ENCODE measurements at regions not wholly inside any gene's neighbourhood (a gene's known extent, or its start where the extent isn't known, plus 50 kb on each side); places are given as distances from the start of the nearest gene placed in this dataset.
A peak's percentile ranks its signal among the peaks of the same experiment; 100 is the strongest.

GRCh38 chr14:89646971-89647370 is 229.9 kb upstream of the FOXN3 start:
- H3K9me3 Mint-ChIP-seq, result peaks cover 3% of the 10 kb centered on the region
- peaks cover 0 to 2% of the 10 kb centered on the region in 2 donors for H3K27me3 Mint-ChIP-seq
- H3K4me3 Mint-ChIP-seq, result no peak overlapping the region
- ATAC-seq (no peak), DNase-seq (ENCODE audit: low spot score) (no peak)
- H3K36me3 Mint-ChIP-seq, result no peaks in the 10 kb centered on the region
- no peak overlapping the region for H3K27ac Mint-ChIP-seq
- H3K4me1 Mint-ChIP-seq (ENCODE audit: low read depth in 2 of 2), result peaks cover 11 to 20% of the 10 kb centered on the region in 2 donors

GRCh38 chr14:89644641-89645040 is 227.6 kb upstream of the FOXN3 start:
- Mint-ChIP-seq H3K27ac (peak overlapping the region in 1 of 2 donors; percentile 37), H3K9me3 (peaks cover 8% of the 10 kb centered on the region), H3K36me3 (peaks cover 7% of the 10 kb centered on the region), H3K4me1 (ENCODE audit: low read depth in 2 of 2) (peaks cover 29 to 30% of the 10 kb centered on the region in 2 donors), H3K4me3 (no peak overlapping the region), H3K27me3 (peaks cover 0 to under 1% of the 10 kb centered on the region in 2 donors)
- no peak for ATAC-seq
- no peak for DNase-seq (ENCODE audit: low spot score)

- peak overlapping the region; percentile 77 to 90 for H3K27ac Mint-ChIP-seq
- H3K36me3 Mint-ChIP-seq, result peaks cover 7% of the 10 kb centered on the region
- DNase-seq (ENCODE audit: low spot score) (no peak), ATAC-seq (peak; percentile 93 to 96)
- peaks cover 8% of the 10 kb centered on the region for H3K9me3 Mint-ChIP-seq
- H3K4me1 Mint-ChIP-seq (ENCODE audit: low read depth in 2 of 2), result peaks cover 34 to 45% of the 10 kb centered on the region in 2 donors
- H3K27me3 Mint-ChIP-seq, result no peaks in the 10 kb centered on the region
- peak overlapping the region; percentile 83 for H3K4me3 Mint-ChIP-seq
Observed at GRCh38 chr14:89641495-89642175, 224.6 kb upstream of the FOXN3 start.

- H3K4me3 Mint-ChIP-seq, result peak overlapping the region; percentile 62
- ATAC-seq, result no peak
- H3K4me1 Mint-ChIP-seq (ENCODE audit: low read depth in 2 of 2), result peaks cover 34 to 45% of the 10 kb centered on the region in 2 donors
- H3K27me3 Mint-ChIP-seq, result no peaks in the 10 kb centered on the region
- H3K9me3 Mint-ChIP-seq, result peaks cover 8% of the 10 kb centered on the region
- DNase-seq (ENCODE audit: low spot score), result no peak
- peak overlapping the region; percentile 77 to 90 for H3K27ac Mint-ChIP-seq
- H3K36me3 Mint-ChIP-seq, result peaks cover 7% of the 10 kb centered on the region
Observed at GRCh38 chr14:89640141-89640540, 223.1 kb upstream of the FOXN3 start.

GRCh38 chr14:89639687-89640086 is 222.7 kb upstream of the FOXN3 start:
- no peak for DNase-seq (ENCODE audit: low spot score)
- peak overlapping the region; percentile 62 for H3K4me3 Mint-ChIP-seq
- H3K9me3 Mint-ChIP-seq, result peaks cover 8% of the 10 kb centered on the region
- H3K36me3 Mint-ChIP-seq, result peaks cover 7% of the 10 kb centered on the region
- H3K27me3 Mint-ChIP-seq, result no peaks in the 10 kb centered on the region
- peak in 1 of 2 donors; percentile 58 for ATAC-seq
- H3K4me1 Mint-ChIP-seq (ENCODE audit: low read depth in 2 of 2), result peaks cover 34 to 45% of the 10 kb centered on the region in 2 donors
- peak overlapping the region; percentile 77 to 90 for H3K27ac Mint-ChIP-seq

DNA sequence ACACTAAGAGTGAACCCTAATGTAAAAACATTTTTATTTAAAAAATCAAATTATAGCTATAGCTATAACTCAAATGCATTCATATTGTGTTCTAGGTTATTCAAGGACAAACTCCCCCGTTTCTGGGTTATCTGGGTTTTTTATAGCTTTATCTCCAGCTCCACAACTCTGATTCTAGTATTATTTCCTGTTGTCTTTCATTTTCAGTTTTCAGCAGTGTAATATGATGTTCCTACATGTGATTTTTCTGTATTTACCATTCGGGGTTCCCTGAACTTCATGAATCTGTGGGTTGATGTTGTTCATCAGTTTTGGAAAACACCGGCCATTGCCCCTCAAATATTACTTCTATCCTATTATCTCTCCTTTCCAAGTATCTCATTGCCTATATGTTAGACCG is 221.9 kb upstream of the FOXN3 start:
- Mint-ChIP-seq H3K9me3 (peaks cover 8% of the 10 kb centered on the region), H3K4me1 (ENCODE audit: low read depth in 2 of 2) (peaks cover 34 to 45% of the 10 kb centered on the region in 2 donors), H3K36me3 (peaks cover 7% of the 10 kb centered on the region), H3K4me3 (peak overlapping the region; percentile 62), H3K27me3 (no peaks in the 10 kb centered on the region), H3K27ac (peak overlapping the region; percentile 77 to 90)
- DNase-seq (ENCODE audit: low spot score), result no peak
- no peak for ATAC-seq

GRCh38 chr14:89637581-89637980 is 220.5 kb upstream of the FOXN3 start:
- Mint-ChIP-seq H3K36me3 (peaks cover 7% of the 10 kb centered on the region), H3K4me3 (no peak overlapping the region), H3K4me1 (ENCODE audit: low read depth in 2 of 2) (peaks cover 33 to 43% of the 10 kb centered on the region in 2 donors), H3K27ac (no peak overlapping the region), H3K27me3 (no peaks in the 10 kb centered on the region), H3K9me3 (peaks cover 7% of the 10 kb centered on the region)
- DNase-seq (ENCODE audit: low spot score) (no peak), ATAC-seq (no peak)

- ATAC-seq, result no peak
- Mint-ChIP-seq H3K36me3 (peaks cover 7% of the 10 kb centered on the region), H3K4me3 (no peak overlapping the region), H3K9me3 (peaks cover 5% of the 10 kb centered on the region), H3K27me3 (no peaks in the 10 kb centered on the region), H3K27ac (peak overlapping the region in 1 of 2 donors; percentile 30), H3K4me1 (ENCODE audit: low read depth in 2 of 2) (peaks cover 32 to 35% of the 10 kb centered on the region in 2 donors)
- no peak for DNase-seq (ENCODE audit: low spot score)
Observed at GRCh38 chr14:89635615-89636014, 218.6 kb upstream of the FOXN3 start.

DNA sequence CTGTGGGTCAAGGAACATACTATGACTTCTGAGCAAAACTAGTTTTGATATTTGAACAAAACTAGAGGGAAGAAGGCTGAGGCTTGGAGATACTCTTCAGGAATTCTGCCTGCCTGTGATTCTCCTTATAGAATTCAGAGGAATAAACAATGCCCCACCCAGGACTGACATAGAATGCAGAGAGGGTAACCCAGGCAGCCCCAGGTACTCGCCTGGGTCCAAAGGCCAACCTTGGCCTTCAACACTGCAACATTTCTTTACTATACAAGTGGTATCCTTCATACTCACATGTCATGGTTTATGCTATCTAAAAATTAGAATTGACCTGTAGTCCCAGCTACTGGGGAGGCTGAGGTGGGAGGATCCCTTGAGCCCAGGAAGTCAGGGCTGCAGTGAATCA is 217.0 kb upstream of the FOXN3 start:
- no peak for ATAC-seq
- Mint-ChIP-seq H3K27ac (no peak overlapping the region), H3K9me3 (no peaks in the 10 kb centered on the region), H3K27me3 (no peaks in the 10 kb centered on the region), H3K4me1 (ENCODE audit: low read depth in 2 of 2) (peaks cover 31 to 35% of the 10 kb centered on the region in 2 donors), H3K4me3 (no peak overlapping the region), H3K36me3 (no peaks in the 10 kb centered on the region)
- no peak for DNase-seq (ENCODE audit: low spot score)

DNA sequence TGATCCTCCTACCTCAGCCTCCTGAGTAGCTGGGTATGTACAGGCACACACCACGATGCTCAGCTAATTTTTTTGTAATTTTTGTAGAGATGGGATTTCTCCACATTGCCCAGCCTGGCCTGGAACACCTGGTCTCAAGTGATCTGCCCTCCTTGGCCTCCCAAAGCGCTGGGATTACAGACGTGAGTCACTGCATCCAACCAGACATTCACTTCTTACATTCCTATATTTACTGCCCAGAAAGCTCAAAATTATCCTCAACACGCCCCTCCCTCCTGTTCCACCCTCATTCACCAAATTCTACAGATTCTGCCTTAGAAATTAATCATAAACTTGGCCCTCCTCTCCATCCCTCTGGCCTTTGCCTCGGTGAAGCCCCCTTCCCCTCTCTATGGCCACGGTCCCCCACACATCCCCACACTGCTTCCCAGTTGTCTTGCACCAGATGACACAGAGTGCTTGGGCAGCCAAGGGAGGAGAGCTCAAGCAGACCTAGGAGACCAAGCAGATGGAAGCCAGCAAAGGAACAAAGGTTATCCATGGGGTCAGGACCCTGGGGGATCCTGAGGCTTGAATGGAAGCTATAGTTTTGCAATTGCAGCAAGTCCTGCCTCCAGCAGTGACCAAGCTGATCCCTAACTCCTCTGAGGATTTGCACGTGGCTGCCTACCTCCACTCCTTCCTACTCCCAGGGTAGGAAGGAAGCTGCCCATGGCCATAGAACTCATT is 213.2 kb upstream of the FOXN3 start:
- Mint-ChIP-seq H3K36me3 (peaks cover 14% of the 10 kb centered on the region), H3K27me3 (no peaks in the 10 kb centered on the region), H3K27ac (peak overlapping the region; percentile 95 to 98), H3K4me1 (ENCODE audit: low read depth in 2 of 2) (peaks cover 56 to 58% of the 10 kb centered on the region in 2 donors), H3K9me3 (peaks cover 4% of the 10 kb centered on the region), H3K4me3 (no peak overlapping the region)
- ATAC-seq (no peak), DNase-seq (ENCODE audit: low spot score) (no peak)

DNA sequence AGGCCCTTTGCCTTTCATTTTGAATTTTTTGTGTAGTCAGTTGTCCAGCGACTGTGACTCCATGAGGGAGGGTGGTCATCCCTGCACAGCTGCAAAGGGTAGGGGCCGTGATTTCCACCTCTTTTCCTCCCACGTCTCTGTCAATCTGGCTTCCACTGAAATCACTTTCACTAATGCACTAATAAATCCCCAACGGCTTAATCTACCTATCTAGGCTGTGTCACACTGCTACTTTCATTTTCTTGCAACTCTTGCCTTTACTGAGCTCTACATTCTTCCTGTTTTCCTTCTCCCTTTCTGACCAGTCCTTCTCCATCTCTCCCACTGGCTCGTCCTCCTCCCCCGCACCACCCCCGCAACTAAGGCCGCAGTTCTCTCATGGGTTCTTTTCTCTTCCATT is 212.3 kb upstream of the FOXN3 start:
- Mint-ChIP-seq H3K9me3 (peaks cover 4% of the 10 kb centered on the region), H3K36me3 (peaks cover 14% of the 10 kb centered on the region), H3K4me3 (no peak overlapping the region), H3K27me3 (no peaks in the 10 kb centered on the region), H3K4me1 (ENCODE audit: low read depth in 2 of 2) (peaks cover 62 to 67% of the 10 kb centered on the region in 2 donors), H3K27ac (peak overlapping the region; percentile 95 to 98)
- no peak for ATAC-seq
- DNase-seq (ENCODE audit: low spot score), result no peak

GRCh38 chr14:89628521-89628920 is 211.5 kb upstream of the FOXN3 start:
- Mint-ChIP-seq H3K36me3 (peaks cover 14% of the 10 kb centered on the region), H3K27me3 (no peaks in the 10 kb centered on the region), H3K27ac (peak overlapping the region; percentile 95 to 98), H3K4me1 (ENCODE audit: low read depth in 2 of 2) (peaks cover 62 to 72% of the 10 kb centered on the region in 2 donors), H3K4me3 (no peak overlapping the region), H3K9me3 (peaks cover 4% of the 10 kb centered on the region)
- no peak for ATAC-seq
- no peak for DNase-seq (ENCODE audit: low spot score)

DNA sequence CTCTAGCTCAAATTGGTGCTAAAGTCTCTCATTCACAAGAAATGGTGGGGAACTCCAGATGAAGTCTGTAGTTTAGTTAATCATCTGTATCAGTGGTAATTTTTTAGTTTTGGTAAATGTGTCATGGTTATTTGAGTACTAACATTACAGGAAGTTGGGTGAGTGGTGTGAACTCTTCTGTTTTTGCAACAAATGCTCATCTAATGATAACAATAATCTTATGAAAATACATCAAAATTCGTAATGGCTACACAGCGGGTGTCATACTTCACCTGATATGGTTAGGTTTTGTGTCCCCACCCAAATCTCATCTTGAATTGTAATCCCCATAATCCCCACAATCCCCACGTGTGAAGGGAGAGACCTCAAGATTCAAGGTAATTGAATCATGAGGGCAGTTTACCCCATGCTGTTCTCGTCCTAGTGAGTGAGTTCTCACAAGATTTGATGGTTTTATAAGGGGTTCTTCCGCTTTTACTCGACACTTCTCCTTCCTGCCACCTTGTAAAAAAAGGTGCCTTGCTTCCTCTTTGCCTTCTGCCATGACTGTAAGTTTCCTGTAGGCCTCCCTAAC is 209.3 kb upstream of the FOXN3 start:
- H3K9me3 Mint-ChIP-seq, result peaks cover 4% of the 10 kb centered on the region
- H3K27ac Mint-ChIP-seq, result peak overlapping the region; percentile 95 to 98
- peaks cover 14% of the 10 kb centered on the region for H3K36me3 Mint-ChIP-seq
- H3K27me3 Mint-ChIP-seq, result no peaks in the 10 kb centered on the region
- ATAC-seq, result peak; percentile 81 to 82
- H3K4me3 Mint-ChIP-seq, result peak overlapping the region; percentile 73
- peaks cover 72 to 84% of the 10 kb centered on the region in 2 donors for H3K4me1 Mint-ChIP-seq (ENCODE audit: low read depth in 2 of 2)
- peak; percentile 83 for DNase-seq (ENCODE audit: low spot score)

DNA sequence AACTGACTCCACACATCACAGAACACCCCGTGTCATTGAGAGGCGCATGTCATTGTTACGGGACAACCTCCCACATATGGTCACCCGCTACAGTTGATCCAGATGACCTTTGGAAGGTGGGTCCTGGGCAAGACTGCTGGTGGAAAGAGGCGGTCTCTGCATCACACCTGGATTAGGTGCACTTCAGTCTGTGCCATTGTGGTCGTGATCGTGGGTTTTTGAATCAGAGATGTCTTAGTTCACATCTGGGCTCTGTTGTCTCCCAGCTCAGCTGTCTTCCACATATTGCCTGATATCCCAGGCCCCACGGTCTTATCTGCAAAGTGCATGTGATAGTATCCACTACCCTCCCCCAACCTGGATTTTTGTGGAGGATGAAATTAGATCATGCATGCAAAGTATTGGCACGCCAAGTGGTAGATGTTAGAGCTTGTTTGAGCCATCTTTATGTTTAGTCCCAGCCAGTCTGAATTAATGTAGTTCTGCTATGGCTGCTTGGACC is 208.7 kb upstream of the FOXN3 start:
- DNase-seq (ENCODE audit: low spot score), result no peak

More for the DNA sequence above, 208.7 kb upstream of the FOXN3 start:
- H3K4me1 Mint-ChIP-seq (ENCODE audit: low read depth in 2 of 2), result peaks cover 72 to 79% of the 10 kb centered on the region in 2 donors
- peaks cover 14% of the 10 kb centered on the region for H3K36me3 Mint-ChIP-seq
- peaks cover 4% of the 10 kb centered on the region for H3K9me3 Mint-ChIP-seq
- H3K27ac Mint-ChIP-seq, result peak overlapping the region; percentile 95 to 98
- H3K4me3 Mint-ChIP-seq, result peak overlapping the region; percentile 73
- no peak for ATAC-seq
- no peaks in the 10 kb centered on the region for H3K27me3 Mint-ChIP-seq

Data from natural killer cell treated with Interleukin-12 subunit alpha and Interleukin-12 subunit beta and Interleukin-15 and Interleukin-18, amount 100 ng/mL, for 72 hours (primary cell).